Posterior vena cava (tissue), 2 donors: ENCODE measurements at regions not wholly inside any gene's neighbourhood (a gene's known extent, or its start where the extent isn't known, plus 50 kb on each side); places are given as distances from the start of the nearest gene placed in this dataset.
A peak's percentile ranks its signal among the peaks of the same experiment; 100 is the strongest.

ENCODE experiments used
- DNase-seq: peaks from one replicate; pipeline ENCODE4 v3.0.0-alpha.2; 2020; ENCODE audit warnings: low spot score
- intact Hi-C, 2 donors: fragments of 100-400 bp; cut with DNase I; formaldehyde crosslinking; loops; one replicate each; pipeline versions ENCODE4 v1.14.1 to v1.14.2; 2022 to 2023
- donor health status: DM: yes; HTN: yes; CAD: no.
- donor health status: DM: yes; HTN: yes; CAD: no.

- intact Hi-C loops: no loop called here
- no peak for DNase-seq
Observed at GRCh38 chr2:64839844-64840243, 149.4 kb upstream of the SLC1A4 start.

DNA sequence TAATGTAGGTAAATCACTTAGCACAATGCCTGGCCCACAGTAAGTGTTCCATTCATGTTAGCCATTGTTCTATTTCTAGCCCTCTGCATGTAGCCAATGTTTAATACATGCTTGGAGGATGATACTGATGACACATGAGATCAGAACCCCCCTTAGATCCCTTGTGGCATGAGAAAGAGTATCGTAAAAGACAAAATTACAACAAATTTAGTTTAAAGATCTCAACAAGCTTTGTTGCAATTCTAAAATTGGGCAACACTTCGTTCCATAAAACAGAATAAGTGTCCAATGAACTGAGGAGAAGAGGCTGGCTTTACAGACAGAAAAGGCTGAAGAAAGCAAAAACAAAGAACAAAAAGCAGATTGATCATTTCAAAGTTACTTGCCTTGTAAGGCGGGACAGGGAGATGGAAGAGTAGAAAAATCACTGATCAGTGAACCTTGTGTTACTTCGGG, 148.7 kb upstream of the SLC1A4 start:
- DNase-seq: no peak
- intact Hi-C loops: no loop called here

- no peak for DNase-seq
- intact Hi-C loops: no loop called here
Observed at GRCh38 chr2:64841461-64841860, 147.7 kb upstream of the SLC1A4 start.

DNA sequence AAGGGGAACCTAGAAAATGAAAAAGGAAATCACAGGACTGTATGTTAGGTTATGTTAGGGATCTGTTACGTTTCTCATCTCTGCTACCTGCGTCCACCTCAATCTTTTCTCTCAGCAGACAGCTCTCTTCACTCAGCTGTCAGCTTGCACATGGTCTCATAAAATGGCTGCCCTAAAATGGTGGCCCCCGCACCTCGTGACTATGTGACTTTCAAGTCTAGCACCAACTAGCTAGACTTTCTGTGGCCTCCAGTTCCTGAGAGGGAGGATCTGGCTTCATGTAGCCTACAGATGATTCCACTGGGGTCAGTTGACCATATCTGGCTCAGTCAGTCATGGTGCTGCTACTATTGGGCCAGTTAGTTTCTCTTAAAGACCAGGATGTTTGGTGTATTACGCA, 147.2 kb upstream of the SLC1A4 start:
- intact Hi-C loops: no loop called here

DNA sequence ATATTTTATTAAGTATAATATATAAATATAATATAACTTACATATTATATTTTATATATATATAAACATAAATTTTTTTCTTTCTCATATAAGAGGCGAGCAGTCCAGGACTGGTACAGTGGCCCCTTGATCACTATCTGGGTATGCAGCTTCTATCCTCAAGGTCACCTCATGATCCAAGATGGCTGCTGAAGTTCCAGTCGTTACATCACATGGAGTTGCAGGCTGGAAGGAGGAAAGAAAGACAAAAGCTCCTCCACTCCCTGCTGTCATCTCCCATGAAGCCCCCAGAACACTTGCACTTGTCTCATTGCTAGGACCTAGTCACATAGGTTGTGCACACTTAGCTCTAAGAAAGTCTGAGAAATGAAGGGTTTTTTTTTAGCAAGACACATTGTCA, 145.1 kb upstream of the SLC1A4 start:
- DNase-seq: no peak
- intact Hi-C loops: no loop called here

More for the DNA sequence above, 147.2 kb upstream of the SLC1A4 start:
- DNase-seq: no peak

DNA sequence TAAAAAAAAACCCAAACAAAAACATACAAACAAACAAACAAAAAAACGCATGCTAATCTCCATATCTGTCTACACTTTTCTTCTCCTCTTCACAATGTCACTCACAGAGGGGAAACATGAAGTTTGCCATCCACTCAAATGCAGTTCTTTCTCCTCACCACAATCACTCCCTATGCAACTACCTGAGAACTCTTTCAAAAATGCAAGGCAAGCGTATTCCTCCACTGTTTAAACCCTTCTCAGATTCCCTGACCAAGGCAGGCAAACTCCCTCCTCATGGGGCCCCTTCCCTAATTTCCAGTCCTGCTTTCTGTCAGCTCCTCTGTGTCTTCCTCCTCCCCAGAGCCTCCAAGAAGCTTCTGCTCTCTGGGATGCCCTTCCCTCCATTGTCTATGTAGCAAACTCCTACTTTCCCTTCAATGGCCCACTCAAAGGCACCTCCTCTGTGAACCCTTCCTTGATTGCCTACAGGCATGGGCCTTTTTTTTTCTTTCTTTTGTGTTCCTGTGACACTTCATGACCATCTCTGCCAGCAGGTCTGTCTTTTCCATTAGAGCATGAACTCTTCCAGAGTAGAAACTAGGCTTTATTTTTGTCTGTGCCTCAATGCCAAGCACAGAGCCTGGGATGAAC, 143.8 kb upstream of the SLC1A4 start:
- no peak for DNase-seq
- intact Hi-C loops: no loop called here

- intact Hi-C loops: no loop called here
- no peak for DNase-seq
Observed at GRCh38 chr2:64846177-64846576, 143.0 kb upstream of the SLC1A4 start.

- intact Hi-C loops: no loop called here
- DNase-seq: no peak
Observed at GRCh38 chr2:64847930-64848329, 141.3 kb upstream of the SLC1A4 start.

- intact Hi-C loops: no loop called here
- no peak for DNase-seq
Observed at GRCh38 chr2:64848363-64848762, 140.8 kb upstream of the SLC1A4 start.

DNA sequence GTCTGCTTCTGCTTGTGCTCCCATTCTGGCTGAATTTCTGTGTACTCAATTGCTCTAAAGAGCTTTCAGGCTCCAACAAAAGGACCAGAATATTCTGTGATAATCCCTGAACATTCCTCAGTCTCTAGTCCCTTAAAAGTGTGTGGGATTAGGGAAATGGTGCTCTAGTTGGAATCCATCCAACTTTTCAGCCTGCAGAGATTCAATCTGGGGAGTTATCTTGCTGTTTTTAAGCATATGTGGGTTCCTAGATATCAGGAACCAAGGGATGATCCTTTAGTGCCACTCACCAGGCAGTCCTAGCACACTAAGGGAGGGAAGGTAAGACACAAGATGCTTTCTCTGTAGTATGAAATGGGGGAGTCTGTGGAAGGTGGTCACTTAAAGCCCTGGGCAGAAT, 140.3 kb upstream of the SLC1A4 start:
- no peak for DNase-seq
- intact Hi-C loops: no loop called here

DNA sequence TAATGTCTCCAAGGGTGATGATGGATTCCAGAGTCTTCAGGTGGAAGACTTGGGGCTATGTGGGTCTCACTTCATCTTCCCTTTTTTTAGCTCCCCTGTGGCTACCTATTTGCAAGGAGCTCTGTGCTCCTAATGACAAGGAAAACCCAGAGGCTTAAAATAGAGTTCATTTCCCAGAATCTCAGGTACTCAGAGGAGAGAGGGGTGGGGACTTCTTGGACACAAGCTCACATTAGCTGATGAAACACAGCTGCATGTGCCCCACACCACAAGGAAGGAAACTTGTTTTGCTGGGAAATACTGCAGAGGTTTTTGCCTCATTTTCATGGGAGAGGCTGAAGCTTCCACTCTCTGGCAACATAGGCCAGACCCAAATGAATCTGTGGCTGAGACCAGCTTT, 138.6 kb upstream of the SLC1A4 start:
- intact Hi-C loops: loop anchor here in 1 of 2 donors (10.0 kb wide), 1 partner anchor 226 kb away; no protein-coding TSS in a partner anchor
- no peak for DNase-seq

- no peak for DNase-seq
Observed at GRCh38 chr2:64852771-64853241, 136.4 kb upstream of the SLC1A4 start.

GRCh38 chr2:64853306-64853705, 135.9 kb upstream of the SLC1A4 start:
- no peak for DNase-seq
- intact Hi-C loops: loop anchor here in 1 of 2 donors (10.0 kb wide), 1 partner anchor 229 kb away; no protein-coding TSS in a partner anchor

More at GRCh38 chr2:64852771-64853241, 136.4 kb upstream of the SLC1A4 start:
- intact Hi-C loops: loop anchor here in 1 of 2 donors (10.0 kb wide), 1 partner anchor 228 kb away; no protein-coding TSS in a partner anchor

DNA sequence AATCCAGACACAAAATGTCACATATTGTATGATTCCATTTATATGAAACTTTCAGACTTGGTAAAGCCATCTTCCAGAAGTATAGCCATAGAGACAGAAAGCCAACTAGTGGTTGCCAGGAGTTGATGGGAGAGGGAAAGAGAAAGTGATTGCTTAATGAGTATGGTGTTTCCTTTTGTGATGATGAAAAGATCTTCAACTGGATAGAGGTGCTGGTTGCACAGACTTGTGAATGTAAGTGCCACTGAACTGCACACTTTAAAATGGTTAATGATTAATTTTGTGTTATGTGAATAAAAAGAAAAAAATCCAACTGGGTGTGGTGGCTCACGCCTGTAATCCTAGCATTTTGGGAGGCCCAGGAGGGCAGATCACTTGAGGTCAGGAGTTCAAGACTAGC, 135.3 kb upstream of the SLC1A4 start:
- intact Hi-C loops: loop anchor here in 1 of 2 donors (10.0 kb wide), 1 partner anchor 229 kb away; no protein-coding TSS in a partner anchor

DNA sequence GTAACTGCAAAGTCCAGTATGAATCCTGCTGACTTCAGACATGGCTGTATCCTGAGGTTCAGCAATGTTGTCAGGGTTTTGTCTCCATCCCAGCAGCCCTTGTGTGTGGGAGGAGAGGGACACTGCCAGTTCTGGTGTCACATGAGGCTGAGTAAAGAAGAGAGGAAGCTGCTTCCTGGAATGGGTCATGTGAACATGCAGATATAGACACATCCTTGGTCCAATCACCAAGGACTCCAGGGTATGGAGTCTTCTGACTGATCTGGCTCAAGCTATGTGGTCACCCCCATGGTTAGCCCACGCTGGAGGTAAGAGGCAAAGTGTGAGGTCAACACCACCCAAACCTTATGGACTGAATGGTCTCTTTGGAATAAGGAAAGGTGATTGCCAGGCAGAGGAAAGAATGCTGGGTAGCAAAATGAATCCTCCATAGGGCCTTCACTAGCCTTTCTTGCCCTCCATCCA, 134.4 kb upstream of the SLC1A4 start:
- intact Hi-C loops: loop anchor here (5.0 to 10.0 kb wide), 2 partner anchors 88 to 230 kb away; no protein-coding TSS in a partner anchor
- no peak for DNase-seq

More for the DNA sequence above, 135.3 kb upstream of the SLC1A4 start:
- no peak for DNase-seq

DNA sequence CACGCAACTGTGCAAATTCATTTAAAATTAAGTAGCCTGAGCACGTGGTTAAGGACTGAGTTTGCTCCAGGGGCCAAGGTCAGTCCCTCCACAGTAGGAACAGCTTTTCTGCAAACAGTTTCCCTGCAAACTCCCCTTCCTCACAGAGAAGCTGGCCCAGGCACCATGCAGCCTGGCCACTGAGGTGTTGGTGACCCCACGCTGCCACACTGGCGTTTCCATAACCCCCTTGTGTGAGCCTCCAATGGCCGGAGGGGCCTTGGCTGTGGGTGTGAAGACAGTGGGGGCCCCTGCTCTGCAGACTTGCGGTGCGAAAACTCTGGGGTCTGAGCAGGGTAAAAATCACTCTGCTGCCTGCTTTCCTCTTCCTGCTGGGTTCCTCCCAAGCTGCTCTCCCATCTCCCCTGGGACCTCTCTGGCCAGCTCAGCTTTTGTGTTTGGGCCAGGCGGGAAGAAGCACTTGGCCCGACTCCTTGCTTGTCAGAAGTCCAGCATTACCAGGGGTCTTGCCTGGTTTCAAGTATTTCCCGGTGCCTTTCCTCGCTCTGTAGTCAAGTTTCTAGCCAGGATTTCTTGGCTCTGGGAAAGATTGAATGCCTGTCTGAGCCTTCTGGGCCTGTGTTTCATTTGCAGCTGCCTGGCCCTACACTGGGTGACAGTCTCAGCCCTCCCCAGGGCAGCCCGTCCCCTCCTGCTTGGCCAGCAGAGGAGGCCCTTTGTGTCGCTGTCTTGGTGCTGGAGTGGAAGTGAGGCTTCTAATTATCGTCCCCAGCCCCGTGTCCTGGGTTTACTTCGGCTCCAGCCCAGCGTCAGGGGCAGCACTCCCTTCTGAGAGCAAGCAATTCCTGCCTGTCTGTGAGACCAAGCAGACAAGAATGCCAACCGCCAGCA, 131.4 kb upstream of the SLC1A4 start:
- intact Hi-C loops: loop anchor here (5.0 to 10.0 kb wide), 2 partner anchors 91 to 233 kb away; no protein-coding TSS in a partner anchor
- peak; percentile 85 for DNase-seq

- DNase-seq: no peak
- intact Hi-C loops: loop anchor here (5.0 to 10.0 kb wide), 2 partner anchors 91 to 234 kb away; no protein-coding TSS in a partner anchor
Observed at GRCh38 chr2:64858541-64859311, 130.5 kb upstream of the SLC1A4 start.

DNA sequence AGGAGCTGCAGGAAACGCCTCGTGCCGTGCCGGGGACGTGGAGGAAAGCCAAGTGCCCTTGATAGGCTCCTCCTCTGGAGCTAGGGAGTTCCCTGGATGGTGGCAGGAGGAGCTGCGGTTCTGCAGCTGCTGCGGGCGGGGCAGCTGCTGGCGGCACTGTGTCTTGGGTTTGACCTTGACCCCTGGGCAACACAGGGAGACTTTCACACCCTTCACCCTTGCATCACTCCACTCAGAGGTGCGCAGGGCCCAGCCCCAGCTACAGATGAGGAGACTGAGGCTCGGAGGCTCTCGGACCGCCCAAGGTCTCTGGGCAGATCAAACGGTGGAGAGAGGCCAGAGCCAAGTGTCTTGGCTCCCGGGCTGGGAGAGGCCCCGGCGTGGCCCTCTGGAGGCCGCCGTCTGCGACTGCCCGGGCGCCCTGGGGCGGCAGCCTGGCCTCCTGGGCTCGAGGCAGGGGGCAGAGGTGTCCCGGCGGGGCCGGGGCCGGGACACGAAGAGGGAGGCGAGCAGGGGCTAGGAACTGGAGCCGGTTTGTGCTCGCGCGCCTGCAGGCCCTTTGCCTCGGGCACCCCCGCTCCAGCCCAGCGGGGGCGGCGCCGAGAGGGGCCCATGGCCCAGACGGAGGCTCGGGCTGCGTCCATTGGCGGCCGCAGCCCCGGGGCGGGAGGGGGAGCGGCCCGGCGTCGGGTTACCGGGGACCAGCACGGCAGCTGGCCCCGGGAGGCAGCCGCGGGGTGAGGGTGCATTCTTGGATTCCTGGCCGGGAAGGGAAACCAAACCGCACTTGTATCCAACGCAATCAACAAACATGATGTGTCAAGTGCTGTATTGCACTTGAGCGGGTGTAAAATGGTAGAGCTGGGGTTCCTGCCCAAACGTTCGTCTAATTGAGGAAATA, 129.6 kb upstream of the SLC1A4 start:
- DNase-seq: peak; percentile 95
- intact Hi-C loops: loop anchor here (5.0 to 10.0 kb wide), 4 partner anchors 92 to 515 kb away; no protein-coding TSS in a partner anchor
